ENCODE measurements at regions not wholly inside any gene's neighbourhood (a gene's known extent, or its start where the extent isn't known, plus 50 kb on each side); places are given as distances from the start of the nearest gene placed in this dataset.

GRCh38 chr13:85191996-85192718, 607.1 kb downstream of the SLITRK6 start:
- Histone ChIP-seq H3K4me1 (ENCODE audit: control insufficient read depth in 2 of 2, insufficient read depth in 2 of 2, low read length in 2 of 2) (no peaks in the 10 kb centered on the region), H3K4me2 (replicated peaks; ENCODE audit: low read depth, low read length, poor library complexity, severe bottlenecking) (no peak overlapping the region), H3K79me2 (ENCODE audit: control insufficient read depth, insufficient read depth, low read length) (no peaks in the 10 kb centered on the region), H3K27ac (ENCODE audit: low read length in 2 of 2) (no peak overlapping the region), H3K36me3 (replicated peaks in 1 of 2; ENCODE audit: control extremely low read depth in 1 of 2, control insufficient read depth in 1 of 2, extremely low read depth in 1 of 2, insufficient read depth in 2 of 2, low read length in 1 of 2) (no peaks in the 10 kb centered on the region), H2AFZ (ENCODE audit: insufficient read depth, low read depth, low read length, poor library complexity, severe bottlenecking) (no peak overlapping the region), H3K4me3 (ENCODE audit: control extremely low read depth in 1 of 5, extremely low read depth in 1 of 5, insufficient read depth in 1 of 5, low read depth in 2 of 5, low read length in 4 of 5) (no peak overlapping the region), H3K9ac (ENCODE audit: low read length) (no peak overlapping the region), H3K27me3 (replicated peaks in 1 of 4; ENCODE audit: control extremely low read depth in 1 of 4, control insufficient read depth in 3 of 4, insufficient read depth in 4 of 4, low read length in 3 of 4) (no peaks in the 10 kb centered on the region), H4K20me1 (ENCODE audit: control insufficient read depth, insufficient read depth, low read length, poor library complexity, severe bottlenecking) (no peaks in the 10 kb centered on the region), H3K9me3 (ENCODE audit: control extremely low read depth in 1 of 3, control insufficient read depth in 2 of 3, insufficient read depth in 1 of 3, low read length in 2 of 3) (peaks cover 0 to 1% (median 0%) of the 10 kb centered on the region in 3 donors)
- WGBS (ENCODE audit: insufficient coverage): no CpG with 5 or more reads among the region's 1 CpG
- ATAC-seq (ENCODE audit: low read depth): no peak
- H3K4me3 Mint-ChIP-seq: no peak overlapping the region
- peaks cover 4% of the 10 kb centered on the region for H3K9me3 Mint-ChIP-seq (ENCODE audit: insufficient read depth)
- no peaks in the 10 kb centered on the region for H3K27me3 Mint-ChIP-seq
- no peak overlapping the region for H3K27ac Mint-ChIP-seq
- no peaks in the 10 kb centered on the region for H3K4me1 Mint-ChIP-seq
- CTCF ChIA-PET: no interaction called here
- POLR2A ChIA-PET: no interaction called here
- no peak for DNase-seq
- TF ChIP-seq CTCF (IDR thresholded peaks at IDR 0.05): no peak
- TF ChIP-seq EZH2 (IDR thresholded peaks at IDR 0.05; ENCODE audit: borderline replicate concordance, insufficient read depth, low read depth, low read length, poor library complexity, severe bottlenecking): no peak
- intact Hi-C loops (cut with micrococcal nuclease): no loop called here

- no peaks in the 10 kb centered on the region for H3K4me1 Mint-ChIP-seq
- H3K4me3 Mint-ChIP-seq: no peak overlapping the region
- H3K36me3 ChIP-seq (replicated peaks in 1 of 2; ENCODE audit: control extremely low read depth in 1 of 2, control insufficient read depth in 1 of 2, extremely low read depth in 1 of 2, insufficient read depth in 2 of 2, low read length in 1 of 2): no peaks in the 10 kb centered on the region
- no peak overlapping the region for H3K4me3 ChIP-seq (ENCODE audit: control extremely low read depth in 1 of 5, extremely low read depth in 1 of 5, insufficient read depth in 1 of 5, low read depth in 2 of 5, low read length in 4 of 5)
- H3K9ac ChIP-seq (ENCODE audit: low read length): no peak overlapping the region
- no peak overlapping the region for H3K27ac Mint-ChIP-seq
- ChIA-PET CTCF (no interaction called here), POLR2A (no interaction called here)
- WGBS (ENCODE audit: insufficient coverage): no CpG with 5 or more reads among the region's 2 CpGs
- no peak overlapping the region for H3K4me2 ChIP-seq (replicated peaks; ENCODE audit: low read depth, low read length, poor library complexity, severe bottlenecking)
- DNase-seq: no peak
- peaks cover 0 to 1% (median 0%) of the 10 kb centered on the region in 3 donors for H3K9me3 ChIP-seq (ENCODE audit: control extremely low read depth in 1 of 3, control insufficient read depth in 2 of 3, insufficient read depth in 1 of 3, low read length in 2 of 3)
- H3K27me3 ChIP-seq (replicated peaks in 1 of 4; ENCODE audit: control extremely low read depth in 1 of 4, control insufficient read depth in 3 of 4, insufficient read depth in 4 of 4, low read length in 3 of 4): no peaks in the 10 kb centered on the region
- no peaks in the 10 kb centered on the region for H4K20me1 ChIP-seq (ENCODE audit: control insufficient read depth, insufficient read depth, low read length, poor library complexity, severe bottlenecking)
- intact Hi-C loops (cut with micrococcal nuclease): no loop called here
- H2AFZ ChIP-seq (ENCODE audit: insufficient read depth, low read depth, low read length, poor library complexity, severe bottlenecking): no peak overlapping the region
- no peaks in the 10 kb centered on the region for H3K4me1 ChIP-seq (ENCODE audit: control insufficient read depth in 2 of 2, insufficient read depth in 2 of 2, low read length in 2 of 2)
- no peak overlapping the region for H3K27ac ChIP-seq (ENCODE audit: low read length in 2 of 2)
- no peaks in the 10 kb centered on the region for H3K27me3 Mint-ChIP-seq
- H3K79me2 ChIP-seq (ENCODE audit: control insufficient read depth, insufficient read depth, low read length): no peaks in the 10 kb centered on the region
- TF ChIP-seq CTCF (IDR thresholded peaks at IDR 0.05): no peak
- no peak for TF ChIP-seq EZH2 (IDR thresholded peaks at IDR 0.05; ENCODE audit: borderline replicate concordance, insufficient read depth, low read depth, low read length, poor library complexity, severe bottlenecking)
- no peak for ATAC-seq (ENCODE audit: low read depth)
- H3K9me3 Mint-ChIP-seq (ENCODE audit: insufficient read depth): peaks cover 4% of the 10 kb centered on the region
Observed at GRCh38 chr13:85186356-85187045, 612.7 kb downstream of the SLITRK6 start.

All from B cell (primary cell).